ENCODE measurements at regions not wholly inside any gene's neighbourhood (a gene's known extent, or its start where the extent isn't known, plus 50 kb on each side); places are given as distances from the start of the nearest gene placed in this dataset.
"Not testable (repeated sequence)": the region's sequence is repeated elsewhere in the genome, so short reads cannot be mapped to it uniquely, and the experiment has no call there.

- no peak for FAIRE-seq
Observed at GRCh38 chr20:52049001-52049731, 142.4 kb downstream of the ZFP64 start.

GRCh38 chr20:52047811-52048764 lies 143.5 kb downstream of the ZFP64 start:
- no peak for FAIRE-seq

- FAIRE-seq = no peak
Observed at GRCh38 chr20:52041966-52042365, 149.6 kb downstream of the ZFP64 start.

- FAIRE-seq = no peak
Observed at GRCh38 chr20:52039790-52040189, 151.8 kb downstream of the ZFP64 start.

- not testable (repeated sequence) for FAIRE-seq
Observed at GRCh38 chr20:52038632-52039031, 152.9 kb downstream of the ZFP64 start.

- FAIRE-seq = no peak
Observed at GRCh38 chr20:52037370-52037769, 154.2 kb downstream of the ZFP64 start.

GRCh38 chr20:52035977-52036376 lies 155.6 kb downstream of the ZFP64 start:
- no peak for FAIRE-seq

- no peak for FAIRE-seq
Observed at GRCh38 chr20:52035498-52035897, 156.1 kb downstream of the ZFP64 start.

- no peak for FAIRE-seq
Observed at GRCh38 chr20:52034581-52034980, 157.0 kb downstream of the ZFP64 start.

GRCh38 chr20:52033313-52033712 lies 158.3 kb downstream of the ZFP64 start:
- no peak for FAIRE-seq

- not testable (repeated sequence) for FAIRE-seq
Observed at GRCh38 chr20:52032304-52032683, 159.3 kb downstream of the ZFP64 start.

- FAIRE-seq = no peak
Observed at GRCh38 chr20:52031563-52032303, 159.8 kb downstream of the ZFP64 start.

- no peak for FAIRE-seq
Observed at GRCh38 chr20:52031206-52031562, 160.4 kb downstream of the ZFP64 start.

- not testable (repeated sequence) for FAIRE-seq
Observed at GRCh38 chr20:52029129-52029528, 162.4 kb downstream of the ZFP64 start.

GRCh38 chr20:52025938-52026337 lies 165.6 kb downstream of the ZFP64 start:
- no peak for FAIRE-seq

GRCh38 chr20:52019313-52019712 lies 172.3 kb downstream of the ZFP64 start:
- FAIRE-seq = no peak

- FAIRE-seq = no peak
Observed at GRCh38 chr20:52017669-52018317, 173.8 kb downstream of the ZFP64 start.

- no peak for FAIRE-seq
Observed at GRCh38 chr20:52016022-52016421, 175.6 kb downstream of the ZFP64 start.

- FAIRE-seq = no peak
Observed at GRCh38 chr20:52015155-52015554, 176.4 kb downstream of the ZFP64 start.

- no peak for FAIRE-seq
Observed at GRCh38 chr20:52012079-52012478, 179.5 kb downstream of the ZFP64 start.

GRCh38 chr20:52011093-52011492 lies 180.5 kb downstream of the ZFP64 start:
- no peak for FAIRE-seq

GRCh38 chr20:52010541-52010940 lies 181.0 kb downstream of the ZFP64 start:
- no peak for FAIRE-seq

- FAIRE-seq = no peak
Observed at GRCh38 chr20:52008874-52009273, 182.7 kb downstream of the ZFP64 start.
